Caco-2 (cell line): ENCODE measurements at regions not wholly inside any gene's neighbourhood (a gene's known extent, or its start where the extent isn't known, plus 50 kb on each side); places are given as distances from the start of the nearest gene placed in this dataset.

Experiments used
- BruUV-seq: library from RNA; stranded (reverse); fragments of 400-500 nt; replicated peaks from 2 replicates; lab custom pipeline; 2021; lab: Mats Ljungman, UMichigan
- CTCF ChIA-PET: fragments of 300-600 bp; sonication (Branson Sonifier 250); formaldehyde crosslinking; loops from one replicate; lab custom pipeline; 2022; ENCODE audit warnings: antibody characterized with exemption; lab: Charles Lee
- POLR2A ChIA-PET: fragments of 300-600 bp; sonication (Branson Sonifier 250); formaldehyde crosslinking; loops from one replicate; lab custom pipeline; 2022; ENCODE audit warnings: antibody characterized with exemption; lab: Charles Lee
- DNase-seq, 2 experiments: peaks; one replicate each; pipeline versions ENCODE4 v3.0.0 to v3.0.0-alpha.2; 2020 to 2022
- H3K27me3 ChIP-seq: replicated peaks from 2 replicates; pipeline ENCODE4 v1.6.0; 2011; ENCODE audit warnings: low read length; ENCODE audit not compliant: control insufficient read depth, insufficient read depth
- H3K36me3 ChIP-seq: 2 replicates; pipeline ENCODE4 v1.5.1; 2011; ENCODE audit warnings: low read length; ENCODE audit not compliant: control insufficient read depth, insufficient read depth
- H3K4me1 ChIP-seq: fragments of 250-450 bp; sonication (Bioruptor Pico); 2 replicates; pipeline ENCODE4 v1.5.1; 2020; ENCODE audit warnings: mild to moderate bottlenecking
- H3K4me3 ChIP-seq: 2 replicates; pipeline ENCODE4 v1.5.1; 2011; ENCODE audit warnings: low read depth, mild to moderate bottlenecking, control low read depth, low read length
- H3K9me3 ChIP-seq: fragments of 250-450 bp; sonication (Bioruptor Pico); 2 replicates; pipeline ENCODE4 v1.5.1; 2020; ENCODE audit warnings: mild to moderate bottlenecking, moderate library complexity
- H3K27ac Mint-ChIP-seq: one replicate; pipeline ENCODE4 v1.8.0; 2022; ENCODE audit warnings: mixed read lengths; ENCODE audit not compliant: unreplicated experiment
- H3K27me3 Mint-ChIP-seq: one replicate; pipeline ENCODE4 v1.8.0; 2022; ENCODE audit warnings: mixed read lengths; ENCODE audit not compliant: insufficient read depth, unreplicated experiment
- H3K36me3 Mint-ChIP-seq: one replicate; pipeline ENCODE4 v1.8.0; 2022; ENCODE audit warnings: mild to moderate bottlenecking, mixed read lengths; ENCODE audit not compliant: insufficient read depth, unreplicated experiment
- H3K4me1 Mint-ChIP-seq: one replicate; pipeline ENCODE4 v1.8.0; 2022; ENCODE audit warnings: low read depth, mixed read lengths; ENCODE audit not compliant: unreplicated experiment
- H3K4me3 Mint-ChIP-seq: one replicate; pipeline ENCODE4 v1.8.0; 2022; ENCODE audit warnings: mild to moderate bottlenecking, moderate library complexity, mixed read lengths; ENCODE audit not compliant: unreplicated experiment
- H3K9me3 Mint-ChIP-seq: one replicate; pipeline ENCODE4 v1.8.0; 2022; ENCODE audit warnings: mixed read lengths; ENCODE audit not compliant: unreplicated experiment
- CTCF ChIP-seq, 2 experiments: fragments of 200-600 bp in 1 of 2; IDR thresholded peaks; 1 replicate in 1 of 2; 2 replicates in 1 of 2; pipeline versions ENCODE4 v1.5.1 to v1.8.0; 2011 to 2022; ENCODE audit warnings: antibody characterized with exemption in 1 of 2, control low read depth in 1 of 2, inconsistent platforms in 1 of 2, low read depth in 1 of 2, low read length in 1 of 2, mild to moderate bottlenecking in 1 of 2, moderate library complexity in 1 of 2; ENCODE audit not compliant: insufficient read depth in 1 of 2, severe bottlenecking in 1 of 2, unreplicated experiment in 1 of 2
- intact Hi-C: fragments of 100-400 bp; cut with micrococcal nuclease; formaldehyde crosslinking; loops from one replicate; pipeline ENCODE4 v1.10.0; 2022; ENCODE audit not compliant: unreplicated experiment

GRCh38 chrX:69072486-69073006 lies 92.7 kb downstream of the PJA1 start:
- Histone ChIP-seq H3K4me3 (no peak overlapping the region), H3K9me3 (no peaks in the 10 kb centered on the region), H3K27me3 (no peaks in the 10 kb centered on the region), H3K4me1 (no peaks in the 10 kb centered on the region), H3K36me3 (no peaks in the 10 kb centered on the region)
- TF ChIP-seq CTCF (IDR thresholded peaks at IDR 0.05; ENCODE audit: insufficient read depth in 1 of 2, low read depth in 1 of 2, low read length in 1 of 2, severe bottlenecking in 1 of 2, unreplicated experiment in 1 of 2) = no peak
- ChIA-PET CTCF (no interaction called here), POLR2A (no interaction called here)
- no peaks in the 10 kb centered on the region for H3K9me3 Mint-ChIP-seq
- intact Hi-C loops = no loop called here
- H3K4me3 Mint-ChIP-seq = no peak overlapping the region
- no peak for DNase-seq
- no peaks in the 10 kb centered on the region for H3K4me1 Mint-ChIP-seq
- no peaks in the 10 kb centered on the region for H3K36me3 Mint-ChIP-seq
- H3K27me3 Mint-ChIP-seq = no peaks in the 10 kb centered on the region
- no TSS peak for BruUV-seq
- H3K27ac Mint-ChIP-seq = no peak overlapping the region

GRCh38 chrX:69070949-69071650 lies 94.2 kb downstream of the PJA1 start:
- no peak overlapping the region for H3K27ac Mint-ChIP-seq
- Histone ChIP-seq H3K27me3 (no peaks in the 10 kb centered on the region), H3K9me3 (no peaks in the 10 kb centered on the region), H3K4me1 (no peaks in the 10 kb centered on the region), H3K4me3 (no peak overlapping the region), H3K36me3 (no peaks in the 10 kb centered on the region)
- ChIA-PET POLR2A (no interaction called here), CTCF (no interaction called here)
- no peaks in the 10 kb centered on the region for H3K4me1 Mint-ChIP-seq
- no TSS peak for BruUV-seq
- TF ChIP-seq CTCF (IDR thresholded peaks at IDR 0.05; ENCODE audit: insufficient read depth in 1 of 2, low read depth in 1 of 2, low read length in 1 of 2, severe bottlenecking in 1 of 2, unreplicated experiment in 1 of 2) = no peak
- H3K4me3 Mint-ChIP-seq = no peak overlapping the region
- no peaks in the 10 kb centered on the region for H3K9me3 Mint-ChIP-seq
- DNase-seq = no peak
- no peaks in the 10 kb centered on the region for H3K36me3 Mint-ChIP-seq
- intact Hi-C loops = no loop called here
- no peaks in the 10 kb centered on the region for H3K27me3 Mint-ChIP-seq

DNA sequence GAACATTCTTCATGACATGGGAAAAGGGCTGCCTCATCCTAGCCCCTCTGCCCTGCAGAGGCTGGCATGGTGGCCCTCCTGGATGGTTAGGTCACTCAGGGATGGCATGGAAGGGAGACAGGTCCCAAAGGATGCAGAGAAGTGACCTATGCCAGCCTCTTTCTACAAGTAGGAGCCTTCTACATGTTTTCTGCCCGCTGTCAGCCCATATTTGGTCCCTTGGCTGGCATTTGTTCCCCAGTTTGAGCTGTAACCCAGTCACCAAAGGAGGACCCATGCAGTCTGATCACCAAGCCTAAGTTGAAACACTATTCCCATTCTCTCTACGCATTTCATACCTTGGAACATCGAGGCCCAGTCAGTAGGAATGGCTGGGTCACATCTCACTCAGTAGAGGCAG lies 95.4 kb downstream of the PJA1 start:
- Mint-ChIP-seq H3K27me3 (no peaks in the 10 kb centered on the region), H3K36me3 (no peaks in the 10 kb centered on the region), H3K9me3 (no peaks in the 10 kb centered on the region), H3K27ac (no peak overlapping the region), H3K4me3 (no peak overlapping the region), H3K4me1 (no peaks in the 10 kb centered on the region)
- intact Hi-C loops = no loop called here
- ChIA-PET POLR2A (no interaction called here), CTCF (no interaction called here)
- no peaks in the 10 kb centered on the region for H3K27me3 ChIP-seq
- no peak for TF ChIP-seq CTCF (IDR thresholded peaks at IDR 0.05; ENCODE audit: insufficient read depth in 1 of 2, low read depth in 1 of 2, low read length in 1 of 2, severe bottlenecking in 1 of 2, unreplicated experiment in 1 of 2)
- no peak for DNase-seq
- no TSS peak for BruUV-seq
- no peak overlapping the region for H3K4me3 ChIP-seq
- H3K4me1 ChIP-seq = no peaks in the 10 kb centered on the region
- H3K36me3 ChIP-seq = no peaks in the 10 kb centered on the region
- H3K9me3 ChIP-seq = no peaks in the 10 kb centered on the region
